Brain microvascular endothelial cell (primary cell): ENCODE measurements at regions not wholly inside any gene's neighbourhood (a gene's known extent, or its start where the extent isn't known, plus 50 kb on each side); places are given as distances from the start of the nearest gene placed in this dataset.

Experiments used
- DNase-seq: peaks from one replicate; pipeline ENCODE4 v3.0.0-alpha.2; 2020
- H3K27ac ChIP-seq: fragments of 250-450 bp; sonication (Bioruptor Pico); 2 replicates; pipeline ENCODE4 v1.5.1; 2020; ENCODE audit warnings: mild to moderate bottlenecking, moderate library complexity
- H3K27me3 ChIP-seq: fragments of 250-450 bp; sonication (Bioruptor Pico); replicated peaks from 2 replicates; pipeline ENCODE4 v1.5.1; 2020; ENCODE audit warnings: mild to moderate bottlenecking
- H3K36me3 ChIP-seq: fragments of 250-450 bp; sonication (Bioruptor Pico); replicated peaks from 2 replicates; pipeline ENCODE4 v1.5.1; 2020; ENCODE audit warnings: mild to moderate bottlenecking
- H3K4me3 ChIP-seq: 2 replicates; pipeline ENCODE4 v1.5.1; 2011; ENCODE audit warnings: low read depth, mild to moderate bottlenecking, control low read depth, low read length, moderate library complexity
- CTCF ChIP-seq: IDR thresholded peaks from 2 replicates; pipeline ENCODE4 v1.5.1; 2011; ENCODE audit warnings: low read depth, mild to moderate bottlenecking, moderate library complexity, low read length, control low read depth, inconsistent platforms; ENCODE audit errors: missing control alignments
- in situ Hi-C: cut with HindIII; loops from 2 replicates; pipeline ENCODE4 v1.10.0; 2017; ENCODE audit warnings: low sequenced_read_pairs, low pct_ligation_motif_present

DNA sequence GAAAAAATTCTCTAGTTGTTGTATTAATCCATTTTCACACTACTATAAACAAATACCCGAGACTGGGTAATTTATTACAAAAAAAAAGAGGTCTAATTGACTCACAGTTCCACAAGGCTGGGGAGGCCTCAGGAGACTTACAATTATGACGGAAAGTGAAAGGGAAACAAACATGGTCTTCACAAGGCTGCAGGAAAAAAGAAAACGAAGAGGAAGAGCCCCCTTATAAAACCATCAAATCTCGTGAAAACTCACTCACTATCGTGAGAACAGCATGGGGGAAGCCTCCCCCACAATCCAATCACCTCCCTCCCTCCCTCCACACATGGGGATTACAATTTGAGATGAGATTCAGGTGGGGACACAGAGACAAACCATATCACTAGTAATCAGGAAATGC, 61.7 kb upstream of the SPTBN1 start:
- TF ChIP-seq CTCF, result no peak
- Histone ChIP-seq H3K4me3 (no peak overlapping the region), H3K27me3 (no peaks in the 10 kb centered on the region), H3K36me3 (no peaks in the 10 kb centered on the region), H3K27ac (no peak overlapping the region)
- in situ Hi-C loops, result no loop called here
- DNase-seq, result no peak

- DNase-seq, result peak; percentile 31
- Histone ChIP-seq H3K4me3 (no peak overlapping the region), H3K27me3 (no peaks in the 10 kb centered on the region), H3K27ac (no peak overlapping the region), H3K36me3 (no peaks in the 10 kb centered on the region)
- no peak for TF ChIP-seq CTCF
- in situ Hi-C loops, result no loop called here
Observed at GRCh38 chr2:54396107-54396506, 60.0 kb upstream of the SPTBN1 start.

- Histone ChIP-seq H3K27me3 (no peaks in the 10 kb centered on the region), H3K36me3 (no peaks in the 10 kb centered on the region), H3K4me3 (no peak overlapping the region), H3K27ac (no peak overlapping the region)
- no peak for DNase-seq
- TF ChIP-seq CTCF, result no peak
- in situ Hi-C loops, result no loop called here
Observed at GRCh38 chr2:54396798-54397197, 59.3 kb upstream of the SPTBN1 start.

DNA sequence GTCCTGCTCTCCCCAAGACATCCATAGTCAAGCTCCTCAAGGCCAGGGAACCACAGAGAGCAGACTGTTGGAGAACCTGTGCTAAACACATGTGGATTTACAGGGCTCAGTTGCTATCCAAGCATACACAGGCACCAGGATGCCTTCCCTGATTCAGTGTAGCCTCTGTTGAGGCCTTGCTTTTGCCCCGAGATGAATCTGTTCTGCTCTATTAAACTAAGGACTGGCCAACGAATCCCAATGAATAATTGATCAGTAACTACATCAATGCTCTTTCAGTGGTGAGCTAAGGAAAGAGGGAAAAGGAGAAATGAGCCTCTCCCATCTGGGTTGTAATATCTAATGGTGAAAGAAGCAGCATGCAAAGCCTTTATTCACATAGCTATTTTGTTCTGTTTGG, 58.7 kb upstream of the SPTBN1 start:
- no peaks in the 10 kb centered on the region for H3K36me3 ChIP-seq
- no peaks in the 10 kb centered on the region for H3K27me3 ChIP-seq
- no peak overlapping the region for H3K4me3 ChIP-seq
- in situ Hi-C loops, result no loop called here
- H3K27ac ChIP-seq, result no peak overlapping the region
- DNase-seq, result no peak
- no peak for TF ChIP-seq CTCF

- in situ Hi-C loops, result no loop called here
- DNase-seq, result no peak
- TF ChIP-seq CTCF, result no peak
- no peaks in the 10 kb centered on the region for H3K27me3 ChIP-seq
- no peaks in the 10 kb centered on the region for H3K36me3 ChIP-seq
- H3K4me3 ChIP-seq, result no peak overlapping the region
- no peak overlapping the region for H3K27ac ChIP-seq
Observed at GRCh38 chr2:54401554-54401953, 54.6 kb upstream of the SPTBN1 start.

- no peaks in the 10 kb centered on the region for H3K36me3 ChIP-seq
- H3K27ac ChIP-seq, result no peak overlapping the region
- H3K27me3 ChIP-seq, result no peaks in the 10 kb centered on the region
- H3K4me3 ChIP-seq, result no peak overlapping the region
- DNase-seq, result no peak
- in situ Hi-C loops, result no loop called here
- no peak for TF ChIP-seq CTCF
Observed at GRCh38 chr2:54402350-54402749, 53.8 kb upstream of the SPTBN1 start.
